Middle frontal gyrus (tissue), 1 donor: ENCODE measurements at regions not wholly inside any gene's neighbourhood (a gene's known extent, or its start where the extent isn't known, plus 50 kb on each side); places are given as distances from the start of the nearest gene placed in this dataset.

Source experiments
- DNase-seq: peaks from one replicate; pipeline ENCODE4 v3.0.0-alpha.2; 2015; ENCODE audit warnings: low spot score; ENCODE audit errors: extremely low spot score

DNA sequence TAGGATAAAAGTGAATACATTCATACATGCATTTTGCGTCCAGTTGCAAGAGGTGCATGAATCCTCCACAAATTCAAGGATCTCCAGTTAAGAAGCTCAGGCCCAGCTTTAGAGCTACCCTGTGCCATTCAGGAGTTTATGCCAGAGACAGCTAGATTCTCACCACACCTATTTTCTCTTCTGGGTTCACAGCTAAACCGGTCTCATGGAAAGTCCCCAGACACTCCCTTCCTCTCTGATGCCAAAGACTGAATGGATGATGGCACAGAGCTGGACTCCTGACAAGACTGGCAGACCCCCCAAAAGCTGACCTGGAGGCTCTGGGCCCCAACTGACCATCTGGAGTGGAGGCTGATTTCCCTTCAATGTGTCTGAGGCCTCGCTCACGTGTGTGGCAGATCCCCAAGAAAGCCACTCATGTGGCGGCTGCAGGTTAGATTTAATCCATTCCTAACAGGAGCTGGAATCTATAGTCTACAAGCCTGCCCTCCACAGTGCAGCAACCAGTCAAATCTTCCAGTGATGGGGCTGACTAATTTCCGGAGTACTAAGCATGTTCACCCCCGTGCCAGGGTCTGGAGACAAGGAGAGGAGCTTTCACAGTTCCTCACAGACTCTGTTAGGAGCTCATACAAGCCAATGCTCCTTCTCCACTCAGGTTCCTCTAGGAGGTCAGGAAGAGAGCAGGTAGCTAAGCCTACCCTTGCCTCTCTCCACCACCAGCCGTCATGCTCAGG lies 257.1 kb downstream of the BCL11A start:
- no peak for DNase-seq

DNA sequence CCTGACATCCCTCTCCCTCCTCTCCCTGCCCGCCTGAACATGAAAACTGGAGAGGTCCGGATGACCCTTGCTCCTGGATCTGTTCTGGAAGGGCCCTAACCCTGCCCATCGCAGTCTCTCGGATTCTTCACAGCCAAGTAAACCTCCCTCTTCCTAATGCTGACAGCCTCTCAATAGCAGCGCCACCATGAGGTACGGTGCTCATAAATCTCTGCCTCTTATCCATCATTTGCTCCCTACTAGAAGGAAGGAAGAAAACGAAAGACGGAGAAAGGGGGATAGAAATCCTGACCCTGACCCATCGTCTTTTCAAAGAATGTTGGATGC lies 257.9 kb downstream of the BCL11A start:
- no peak for DNase-seq

DNA sequence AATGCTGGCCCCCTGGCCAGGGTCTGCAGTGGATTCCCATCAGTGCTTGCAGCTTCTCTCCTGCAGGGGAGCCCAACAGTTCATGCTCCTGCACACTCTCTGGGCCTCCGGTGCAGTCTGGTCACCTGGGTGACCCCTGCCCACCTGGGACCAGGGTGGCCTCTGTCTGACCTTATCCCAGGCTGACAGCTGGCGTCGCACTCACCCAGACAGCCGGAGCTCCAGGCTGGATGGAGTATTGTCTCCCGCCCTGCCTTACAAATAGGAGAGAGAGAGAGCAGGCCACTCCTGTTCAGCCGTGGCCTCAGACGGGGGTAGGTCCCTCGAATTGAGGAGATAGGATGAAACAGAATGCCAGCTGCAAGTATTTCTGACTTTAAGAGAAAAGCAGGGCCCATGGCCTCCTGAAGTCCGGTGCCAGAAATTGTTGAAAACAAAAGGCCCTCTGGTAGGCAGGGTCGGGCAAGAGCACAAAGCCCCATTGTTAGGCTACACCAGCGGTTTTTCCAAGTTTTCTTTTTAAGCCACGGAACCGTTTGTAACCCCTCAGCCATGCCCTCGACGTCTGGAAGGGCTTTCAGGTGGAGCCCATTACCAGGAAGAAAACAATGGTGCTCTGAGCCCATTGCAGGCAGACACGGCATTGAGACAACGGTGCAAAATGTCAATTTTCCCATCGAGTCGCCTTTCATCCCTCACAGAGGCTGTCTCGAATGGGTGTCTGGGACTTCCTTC lies 258.4 kb downstream of the BCL11A start:
- DNase-seq, result no peak

DNA sequence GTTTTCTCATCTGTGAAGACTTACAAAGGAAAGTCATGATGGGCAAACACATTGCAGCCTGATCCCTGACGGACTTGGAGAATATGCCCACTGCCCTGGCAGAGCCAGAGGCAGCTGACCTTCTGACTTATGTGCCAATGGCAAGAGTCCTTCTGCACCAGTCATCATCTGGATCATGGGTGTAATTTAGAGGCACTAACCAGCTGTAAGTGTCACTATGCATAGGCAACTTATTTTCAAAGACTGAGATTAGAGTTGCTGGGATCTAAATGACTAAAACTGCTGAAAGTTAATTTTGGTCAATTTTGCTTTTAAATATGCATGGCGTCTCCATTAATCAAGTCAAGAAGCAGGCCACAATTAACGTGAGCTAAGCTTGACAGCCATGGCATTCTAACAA lies 261.2 kb downstream of the BCL11A start:
- no peak for DNase-seq

DNA sequence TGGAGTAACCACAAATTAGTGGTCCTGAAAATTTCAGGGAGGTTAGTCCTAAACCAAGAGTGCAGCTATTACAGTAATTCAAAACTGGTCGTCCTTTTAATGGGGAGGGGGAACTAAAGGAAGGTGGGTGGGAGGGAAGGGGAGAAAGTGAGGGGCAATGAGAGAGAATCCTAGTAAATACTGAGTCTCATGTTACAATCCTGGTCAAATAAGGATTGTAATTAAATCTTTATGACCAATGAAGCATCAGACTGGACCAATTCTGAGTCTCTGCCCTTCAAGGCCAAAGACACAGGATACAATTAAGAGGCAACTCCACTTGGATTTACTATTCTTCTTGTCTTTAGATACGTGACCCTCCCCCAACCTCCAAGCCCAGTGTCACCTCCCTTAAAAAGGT lies 262.9 kb downstream of the BCL11A start:
- no peak for DNase-seq

DNA sequence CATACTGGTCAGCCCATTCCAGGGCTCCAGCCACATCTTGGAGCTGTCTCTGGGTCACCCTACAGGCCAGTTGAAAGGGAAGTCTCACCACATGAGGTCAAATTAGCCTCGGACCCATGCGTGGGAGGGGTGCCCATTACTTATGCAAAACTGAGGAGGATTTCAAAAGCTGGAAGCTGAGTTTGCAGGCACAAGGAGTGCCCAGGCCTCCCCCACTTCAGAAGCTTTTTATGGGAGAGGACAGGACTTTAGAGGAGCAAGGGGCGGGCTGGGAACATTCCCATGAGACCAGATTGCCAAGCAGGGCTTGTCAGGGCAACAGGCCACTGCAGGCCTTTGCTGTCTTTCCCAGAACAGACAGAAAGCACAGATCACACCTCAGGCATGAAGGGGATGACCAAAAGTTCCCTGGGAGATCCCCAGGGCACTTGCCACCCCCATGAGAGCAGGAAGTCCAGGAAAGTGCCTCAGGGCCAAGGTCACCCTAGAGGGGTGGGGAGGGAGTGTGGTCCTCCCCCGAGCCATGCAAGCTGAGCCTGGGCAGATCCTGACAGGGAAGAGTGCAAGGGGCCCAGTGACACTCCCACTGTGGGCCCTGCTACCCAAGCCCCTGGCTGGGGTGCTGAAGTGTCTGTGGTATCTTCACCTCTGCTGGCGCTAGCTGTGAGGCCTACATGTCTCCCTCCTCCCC lies 267.7 kb downstream of the BCL11A start:
- DNase-seq, result no peak

DNA sequence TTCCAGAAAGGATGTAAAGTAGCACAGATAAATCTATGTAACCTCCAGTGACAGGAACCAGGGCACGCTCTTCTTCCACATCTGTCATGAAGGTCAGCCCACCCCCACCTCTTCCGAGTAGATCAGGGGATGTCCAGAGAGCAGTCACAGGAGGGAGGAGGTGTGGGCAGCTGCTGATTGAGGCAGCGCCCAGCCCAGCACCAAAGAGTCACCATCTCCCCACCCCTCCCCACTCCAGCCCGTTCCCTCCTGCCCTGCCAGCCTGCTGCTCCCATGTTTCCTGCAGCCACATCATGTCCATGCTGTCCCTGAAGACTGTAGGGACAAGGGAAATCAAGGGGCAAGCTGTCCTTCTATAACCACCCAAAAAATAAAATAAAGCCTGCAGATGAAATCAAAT lies 269.8 kb downstream of the BCL11A start:
- no peak for DNase-seq

DNA sequence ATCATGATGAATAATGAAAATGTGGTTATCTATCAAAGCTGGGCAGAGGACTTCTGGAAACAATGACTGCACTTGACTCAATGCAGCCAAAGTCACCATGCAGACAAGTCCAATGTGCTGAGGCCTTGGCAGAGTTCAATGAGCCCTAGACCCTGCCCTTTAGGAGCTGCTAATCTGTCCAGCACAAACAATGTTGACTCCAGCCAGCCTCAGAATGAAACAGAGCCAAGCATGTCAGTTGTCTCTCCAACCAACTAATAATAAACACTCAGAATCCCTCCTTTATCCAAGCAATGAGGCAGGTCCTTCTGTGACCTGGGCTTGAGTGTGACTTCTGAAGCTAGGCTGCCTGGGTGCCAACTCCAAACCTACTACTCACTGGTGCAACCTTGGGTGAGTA lies 270.6 kb downstream of the BCL11A start:
- no peak for DNase-seq

DNA sequence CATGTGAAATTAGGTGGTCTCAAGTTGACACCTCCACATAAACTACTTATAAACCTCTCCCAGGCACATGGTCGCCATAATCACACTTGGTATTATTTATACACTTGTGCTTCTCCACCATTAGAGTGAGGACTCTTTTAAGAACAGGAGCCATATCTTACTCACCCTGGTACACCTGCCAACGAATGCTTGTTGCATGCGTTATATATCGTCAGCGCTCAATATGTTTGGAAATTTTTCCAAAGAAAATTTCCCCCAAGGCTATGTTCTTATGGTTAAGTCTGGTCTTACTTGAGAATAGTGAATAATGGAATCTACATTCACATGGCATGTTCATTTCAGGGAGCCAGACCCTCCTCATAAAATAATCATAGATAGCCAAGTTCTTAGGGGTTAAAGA lies 271.7 kb downstream of the BCL11A start:
- DNase-seq, result no peak

DNA sequence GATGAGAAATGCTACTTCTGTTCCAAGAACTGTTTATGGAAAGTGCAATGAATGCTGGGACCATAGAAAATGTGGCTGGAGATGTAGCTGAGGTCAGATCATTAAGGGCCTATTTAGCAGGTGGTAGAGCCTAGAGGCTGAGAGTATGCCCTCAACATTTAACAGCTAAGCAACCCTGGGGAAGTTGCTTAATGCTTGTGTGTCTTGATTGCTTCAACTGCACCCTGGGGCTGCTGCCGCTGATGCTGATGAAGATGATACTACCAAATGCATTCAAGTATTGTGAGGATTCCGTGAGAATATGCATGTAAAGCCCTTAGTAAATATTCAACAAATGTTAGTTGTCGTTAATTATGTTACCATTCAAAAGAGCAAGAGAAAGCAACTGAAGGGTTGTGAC lies 273.2 kb downstream of the BCL11A start:
- no peak for DNase-seq

DNA sequence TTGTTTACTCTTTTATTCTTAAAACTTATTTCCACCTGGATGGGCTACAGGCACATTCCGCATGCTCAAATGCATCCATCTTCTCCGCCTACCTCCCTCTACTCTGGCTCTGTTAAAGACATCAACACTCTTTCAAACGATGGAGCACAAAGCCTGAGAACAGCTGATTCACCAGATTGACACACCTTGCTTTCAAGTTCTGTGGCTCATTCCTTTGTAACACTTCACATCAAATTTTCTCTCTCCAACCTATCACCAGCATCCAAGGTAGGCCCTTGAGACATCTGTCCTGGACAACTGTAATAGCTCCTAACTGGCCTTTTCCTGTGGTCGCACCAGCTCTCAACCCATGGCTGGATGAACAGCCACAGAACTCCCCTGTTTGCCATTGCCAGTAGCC lies 274.5 kb downstream of the BCL11A start:
- DNase-seq, result no peak

DNA sequence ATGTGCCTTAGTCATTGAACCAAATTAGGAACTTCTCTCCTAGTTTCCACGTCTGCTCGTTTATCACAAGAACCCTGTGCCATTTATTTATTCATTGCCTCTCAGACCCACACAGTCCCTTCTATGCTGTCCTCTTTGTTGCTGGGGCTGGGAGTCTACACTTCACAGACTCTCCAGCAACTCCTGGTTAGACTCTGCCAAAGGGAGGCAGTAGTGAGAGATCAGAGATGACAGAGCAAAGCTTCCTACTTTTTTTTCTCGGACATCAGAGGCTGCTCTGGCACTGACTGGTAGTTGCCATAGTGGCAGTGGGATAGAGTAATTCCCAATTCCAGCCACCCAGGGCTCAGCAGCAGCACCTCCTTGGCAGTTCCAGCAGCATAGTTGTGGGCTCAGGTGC lies 277.5 kb downstream of the BCL11A start:
- no peak for DNase-seq

DNA sequence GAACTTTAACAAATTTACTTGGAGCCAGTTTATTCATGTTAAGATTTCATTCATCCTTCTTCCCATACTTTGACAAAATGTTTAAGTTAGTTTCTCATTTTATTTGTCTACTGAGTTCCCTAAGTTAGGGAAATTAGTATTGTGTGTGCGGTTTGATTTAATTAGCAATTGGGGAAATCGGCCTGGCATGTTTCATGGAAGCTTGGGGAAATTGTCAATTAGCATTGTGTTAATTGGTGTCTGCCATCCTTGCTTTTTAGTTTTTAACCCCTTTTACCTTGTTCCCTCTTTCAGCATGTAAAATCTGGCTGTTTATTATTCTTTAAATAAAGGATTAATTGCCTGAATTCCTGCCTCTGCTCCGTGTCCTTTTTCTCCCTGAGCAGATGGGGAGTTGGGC lies 279.6 kb downstream of the BCL11A start:
- no peak for DNase-seq

DNA sequence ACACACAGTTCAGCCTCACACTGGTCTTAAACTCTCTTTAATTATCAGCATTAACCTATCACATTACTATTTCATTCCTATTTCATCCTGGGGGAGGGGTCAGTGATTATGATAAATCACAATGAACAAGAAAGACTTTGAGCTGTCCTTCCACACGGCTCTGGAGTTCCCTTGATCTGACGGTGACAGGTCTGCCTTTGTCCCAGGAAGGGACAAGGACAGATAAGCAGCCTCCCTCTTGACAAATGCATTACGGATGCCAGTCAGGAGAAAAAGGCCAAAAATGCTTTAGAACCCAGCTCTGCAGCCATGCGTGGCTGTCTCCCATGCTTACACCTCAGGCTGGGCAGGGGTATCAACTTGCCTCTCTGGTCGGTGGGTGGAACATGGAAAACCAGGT lies 281.7 kb downstream of the BCL11A start:
- DNase-seq, result no peak

DNA sequence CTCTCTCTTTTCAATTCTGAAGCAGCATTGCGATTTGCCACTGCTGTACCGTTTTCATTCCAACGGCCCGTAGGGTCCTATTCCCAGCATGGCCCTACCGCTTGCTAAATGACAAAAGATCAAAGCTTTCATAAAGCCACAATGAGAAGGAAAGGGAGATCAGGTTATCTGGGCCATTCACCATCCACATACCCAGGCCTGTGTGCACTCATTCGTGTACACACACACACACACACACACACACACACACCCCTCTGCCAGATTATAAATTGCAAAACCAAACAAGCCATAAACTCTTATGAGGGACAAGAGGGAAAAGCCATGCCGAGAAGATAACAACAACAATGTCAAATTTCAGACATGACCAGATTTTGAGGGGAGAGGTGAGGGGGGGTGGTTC lies 282.3 kb downstream of the BCL11A start:
- no peak for DNase-seq

DNA sequence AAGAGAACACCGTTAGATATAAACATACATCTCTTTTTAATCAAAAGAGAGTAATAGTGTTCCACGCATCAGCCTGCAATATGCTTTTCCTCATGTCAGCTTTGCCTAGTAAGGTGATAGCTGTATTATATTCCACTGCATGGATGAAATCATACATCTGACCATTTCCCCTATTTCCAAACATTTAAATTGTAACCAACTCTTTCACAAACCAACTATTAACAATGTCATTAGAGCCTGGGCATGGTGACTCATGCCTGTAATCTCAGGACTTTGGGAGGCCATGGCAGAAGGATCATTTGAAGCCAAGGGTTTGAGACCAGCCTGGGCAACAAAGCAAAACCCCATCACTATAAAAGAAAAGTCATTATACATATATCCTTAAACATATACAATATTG lies 284.8 kb downstream of the BCL11A start:
- no peak for DNase-seq

DNA sequence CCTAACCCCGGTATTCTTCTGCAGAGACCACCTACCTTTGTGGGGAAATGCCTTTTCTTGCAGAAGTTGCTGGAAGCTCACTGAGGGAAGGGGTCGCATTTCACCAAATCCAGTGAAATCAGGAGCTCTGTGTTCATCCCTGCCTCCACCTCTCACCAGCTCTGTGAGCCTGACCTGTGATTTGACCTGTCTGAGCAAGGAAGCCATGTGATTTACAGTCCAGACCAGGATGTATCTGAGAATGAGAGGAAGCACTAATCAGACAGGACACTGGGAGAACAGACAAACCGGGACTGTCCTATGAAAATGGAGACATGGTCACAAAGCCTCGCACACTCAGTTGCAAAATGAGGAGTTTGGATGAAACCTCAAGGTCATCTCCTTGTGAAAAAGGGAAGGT lies 285.4 kb downstream of the BCL11A start:
- no peak for DNase-seq

DNA sequence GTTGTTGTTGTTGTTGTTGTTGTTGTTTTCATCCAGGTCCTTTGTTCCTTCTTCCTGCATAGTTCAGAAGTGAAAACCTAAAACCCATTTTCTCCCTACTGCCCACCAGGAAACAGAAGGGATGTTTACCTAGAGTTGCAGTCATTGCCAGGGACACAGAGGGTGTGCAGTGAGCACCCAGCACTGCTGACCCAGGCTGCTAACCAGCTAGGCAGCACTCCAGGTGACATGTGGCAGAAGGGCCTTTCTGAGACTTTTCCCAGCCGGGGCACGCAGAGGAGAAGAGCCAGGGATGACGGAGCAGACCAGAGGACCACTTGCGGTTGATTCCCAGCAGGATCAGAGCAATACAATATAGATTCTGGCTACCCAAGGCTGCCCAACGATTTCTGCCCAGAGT lies 286.3 kb downstream of the BCL11A start:
- DNase-seq, result no peak

DNA sequence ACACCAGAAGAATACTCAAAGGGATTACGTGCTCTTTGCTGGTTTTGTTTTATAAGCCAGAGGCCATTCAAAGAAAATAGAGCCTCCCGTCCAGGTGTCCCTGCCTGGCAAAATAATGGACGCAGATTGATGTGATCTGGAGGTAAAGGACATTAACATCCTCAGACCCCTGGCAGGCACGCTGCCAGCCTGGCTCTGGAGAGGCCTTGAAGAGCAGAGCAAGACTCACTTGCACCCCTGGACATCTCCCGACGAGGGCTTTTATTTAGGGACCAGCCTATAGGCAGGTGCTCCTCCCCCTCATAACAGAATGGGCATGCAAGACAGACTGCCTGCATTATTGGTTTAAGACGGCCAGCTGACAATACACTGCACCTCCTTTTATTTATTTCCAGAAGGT lies 291.3 kb downstream of the BCL11A start:
- no peak for DNase-seq

DNA sequence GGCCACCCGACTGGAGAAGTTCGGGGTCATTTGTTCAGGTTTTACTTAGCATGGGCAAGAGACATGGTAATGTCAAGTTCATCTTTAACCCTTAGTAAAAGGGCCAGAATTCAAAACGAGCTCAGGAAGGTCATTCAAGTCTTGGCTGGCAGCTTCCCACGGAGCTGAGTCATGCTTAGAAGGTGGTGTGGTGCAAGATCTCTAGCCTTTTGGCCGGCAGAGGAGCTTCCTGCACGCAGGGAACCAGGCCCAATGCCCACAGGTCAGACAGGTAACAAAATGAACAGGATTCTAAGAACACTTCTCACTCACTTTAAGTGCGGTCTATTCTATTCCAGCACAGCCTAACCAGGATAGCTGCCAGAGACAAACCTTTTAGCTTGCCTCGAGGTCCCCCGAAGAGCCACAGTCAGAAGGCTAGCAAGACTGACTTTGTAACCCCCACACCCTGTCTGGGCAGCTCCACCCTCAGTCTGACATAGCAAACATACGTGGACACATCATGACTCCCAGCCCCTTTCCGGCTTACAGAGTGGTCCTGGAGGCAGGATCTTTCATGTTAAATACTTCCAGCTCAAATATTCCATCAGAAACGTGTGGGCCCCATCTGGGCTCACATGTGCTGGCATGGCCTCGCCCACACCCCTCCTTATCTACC lies 292.7 kb downstream of the BCL11A start:
- no peak for DNase-seq

DNA sequence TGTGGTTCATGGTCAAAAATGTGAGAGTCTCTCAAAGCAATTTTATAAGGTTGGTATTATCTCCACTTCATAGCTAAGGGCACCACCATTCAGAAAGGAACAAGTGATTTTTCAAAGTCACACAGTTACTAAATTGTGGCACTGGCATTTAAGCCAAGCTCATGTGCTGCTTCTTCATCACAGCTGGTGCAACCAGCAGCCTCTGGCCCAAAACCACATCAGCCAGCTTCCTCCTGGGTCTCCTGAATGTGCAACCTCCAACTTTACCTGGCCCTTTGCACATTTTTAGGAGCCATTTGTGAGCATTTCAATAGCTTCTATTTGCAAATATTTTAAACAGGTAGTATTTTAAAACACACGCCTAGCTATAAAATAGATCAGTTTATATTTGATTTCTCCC lies 293.7 kb downstream of the BCL11A start:
- no peak for DNase-seq

DNA sequence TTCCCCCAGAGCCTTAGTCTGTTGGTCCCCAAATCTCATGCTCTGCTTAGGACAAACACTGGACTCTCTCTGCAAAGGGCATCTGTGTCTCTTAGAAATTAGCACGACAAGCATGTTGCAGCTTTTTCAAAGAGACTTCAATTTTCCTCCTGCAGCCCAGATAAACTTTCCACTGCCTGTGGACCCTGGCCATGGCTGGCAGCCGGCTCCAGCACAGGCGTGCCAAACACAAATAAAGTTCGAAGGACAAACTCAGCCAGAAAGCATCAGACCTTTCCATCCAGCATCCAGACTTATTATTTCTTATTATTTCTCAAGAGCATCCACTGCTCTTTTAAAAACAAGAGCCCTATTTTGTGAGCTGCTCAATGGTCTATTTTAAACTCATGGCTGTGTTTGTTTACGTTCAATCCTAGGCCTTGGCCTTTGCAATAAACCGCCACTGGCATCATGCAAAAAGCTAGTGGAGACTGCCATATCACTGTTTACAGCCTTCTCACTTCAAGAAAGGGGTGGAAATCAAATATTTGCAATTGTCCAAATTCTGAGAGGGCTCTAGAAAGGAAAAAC lies 300.8 kb downstream of the BCL11A start:
- no peak for DNase-seq
